SK-N-DZ (cell line): ENCODE measurements at regions not wholly inside any gene's neighbourhood (a gene's known extent, or its start where the extent isn't known, plus 50 kb on each side); places are given as distances from the start of the nearest gene placed in this dataset.
"Not testable (repeated sequence)": the region's sequence is repeated elsewhere in the genome, so short reads cannot be mapped to it uniquely, and the experiment has no call there.

Experiments used
- DNase-seq: peaks from one replicate; pipeline ENCODE4 v3.0.0-alpha.2; 2015; ENCODE audit warnings: low spot score

DNA sequence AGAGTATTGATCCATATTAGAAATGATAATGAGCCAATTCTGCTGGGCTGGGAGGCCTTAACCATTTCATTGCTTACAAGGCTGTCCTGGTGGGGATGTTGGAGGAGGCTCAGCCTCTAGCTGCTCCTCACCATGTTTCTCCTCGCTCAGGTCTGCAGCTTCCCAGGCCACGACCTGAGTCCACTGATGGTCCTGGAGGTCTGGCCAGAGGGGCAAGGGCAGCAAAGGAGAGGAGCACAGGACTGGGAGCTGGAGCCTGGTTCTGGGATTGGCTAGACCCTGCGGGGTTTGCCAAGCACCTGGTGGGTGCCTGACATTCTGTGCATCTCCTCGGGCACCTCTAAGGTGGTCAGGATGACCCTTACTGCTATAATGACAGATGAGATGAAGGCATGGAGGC lies 92.6 kb downstream of the KIF26A start:
- no peak for DNase-seq

DNA sequence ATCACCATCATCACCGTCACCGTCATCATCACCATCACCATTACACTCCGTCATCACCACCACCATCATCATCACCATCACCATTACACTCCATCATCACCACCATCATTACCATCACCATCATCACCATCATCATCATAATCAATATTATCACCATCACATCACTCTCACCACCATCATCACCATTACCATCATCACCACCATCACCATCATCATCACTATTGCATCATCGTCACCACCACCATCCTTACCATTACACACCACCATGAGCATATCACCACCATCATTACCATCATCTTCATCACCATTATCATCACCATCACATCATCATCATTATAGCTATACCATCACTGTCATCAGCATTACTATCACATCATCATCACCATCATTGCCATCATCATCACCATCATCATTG lies 93.7 kb downstream of the KIF26A start:
- DNase-seq = no peak

DNA sequence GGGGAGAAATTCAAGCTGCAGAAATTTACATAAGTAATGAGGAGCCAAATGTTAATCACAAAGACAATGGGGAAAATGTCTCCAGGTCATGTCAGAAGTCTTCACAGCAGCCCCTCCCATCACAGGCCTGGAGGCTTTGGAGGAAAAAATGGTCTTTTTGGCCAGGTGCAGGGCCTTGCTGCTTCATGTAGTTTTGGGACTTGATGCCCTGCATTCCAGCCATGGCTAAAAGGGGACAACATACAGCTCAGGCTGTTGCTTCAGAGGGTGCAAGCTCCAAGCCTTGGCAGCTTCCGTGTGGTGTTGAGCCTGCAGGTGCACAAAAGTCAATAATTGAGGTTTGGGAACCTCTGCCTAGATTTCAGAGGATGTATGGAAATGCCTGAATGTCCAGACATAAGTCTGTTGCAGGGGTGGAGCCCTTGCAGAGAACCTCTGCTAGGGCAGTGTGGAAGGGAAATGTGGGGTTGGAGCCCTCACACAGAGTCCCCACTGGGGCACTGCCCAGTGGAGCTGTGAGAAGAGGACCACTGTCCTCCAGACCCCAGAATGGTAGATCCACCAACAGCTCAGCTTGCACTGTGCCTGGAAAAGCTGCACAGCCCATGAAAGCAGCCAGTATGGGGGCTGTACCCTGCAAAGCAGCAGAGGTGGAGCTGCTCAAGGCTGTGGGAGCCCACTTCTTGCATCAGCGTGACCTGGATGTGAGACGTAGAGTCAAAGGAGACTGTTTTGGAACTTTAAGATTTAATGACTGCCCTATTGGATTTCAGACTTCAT lies 95.8 kb downstream of the KIF26A start:
- not testable (repeated sequence) for DNase-seq

DNA sequence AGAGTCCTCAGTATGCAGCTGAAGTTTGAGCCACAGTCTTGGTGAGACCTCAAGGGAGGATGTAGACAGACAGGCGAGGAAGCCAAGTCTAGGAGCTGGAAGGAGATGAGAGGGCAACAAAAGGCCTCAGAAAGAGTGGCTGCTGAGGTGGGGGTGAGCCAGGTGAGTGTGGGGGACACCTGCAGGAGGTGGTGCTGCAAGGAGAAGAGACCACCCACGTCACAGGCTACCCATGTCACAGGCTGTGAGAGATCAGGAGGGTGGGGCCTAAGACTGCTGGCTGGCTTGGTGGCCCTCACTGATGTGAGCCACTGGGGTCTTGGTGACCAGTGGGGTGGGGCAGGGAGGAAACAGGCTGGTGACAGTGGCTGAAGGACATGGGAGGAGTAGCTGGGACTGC lies 97.3 kb downstream of the KIF26A start:
- no peak for DNase-seq

DNA sequence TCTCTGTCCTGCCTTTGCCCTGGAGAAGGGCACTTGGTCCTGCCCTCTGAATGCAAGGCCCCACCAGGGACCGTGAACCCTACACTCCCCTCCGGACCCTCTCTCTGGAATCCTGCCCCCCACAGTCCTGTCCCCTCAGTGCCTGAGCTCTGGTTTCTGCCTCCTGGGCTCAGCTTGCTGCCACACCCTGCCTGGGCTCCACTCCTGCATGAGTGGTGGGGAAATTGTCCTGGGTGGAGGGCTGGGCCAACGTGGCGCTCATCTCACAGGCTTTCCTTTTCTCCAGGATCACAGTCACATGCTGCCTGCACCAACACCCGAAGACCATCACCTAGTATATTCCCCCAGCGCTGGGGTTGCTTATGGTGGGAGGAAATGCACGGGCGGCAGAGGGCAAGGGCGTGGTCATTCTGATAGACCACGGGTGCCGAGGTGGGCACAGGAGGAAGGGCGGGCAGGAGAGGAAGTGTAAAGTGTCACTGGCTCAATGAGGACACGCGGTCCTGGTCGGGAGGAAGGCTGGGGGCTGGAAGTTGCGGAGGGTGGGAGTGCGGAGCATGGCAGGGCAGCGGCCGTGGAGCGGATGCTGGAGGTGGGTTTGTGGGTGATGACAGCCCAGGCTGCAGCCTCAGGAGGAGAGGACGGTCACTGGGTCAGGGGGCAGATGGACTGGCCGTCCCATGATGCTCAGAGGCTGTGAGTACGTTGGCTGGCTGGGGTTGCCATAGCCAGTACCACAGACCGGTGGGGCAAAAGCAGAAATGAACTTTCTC lies 99.5 kb downstream of the KIF26A start:
- DNase-seq = no peak

DNA sequence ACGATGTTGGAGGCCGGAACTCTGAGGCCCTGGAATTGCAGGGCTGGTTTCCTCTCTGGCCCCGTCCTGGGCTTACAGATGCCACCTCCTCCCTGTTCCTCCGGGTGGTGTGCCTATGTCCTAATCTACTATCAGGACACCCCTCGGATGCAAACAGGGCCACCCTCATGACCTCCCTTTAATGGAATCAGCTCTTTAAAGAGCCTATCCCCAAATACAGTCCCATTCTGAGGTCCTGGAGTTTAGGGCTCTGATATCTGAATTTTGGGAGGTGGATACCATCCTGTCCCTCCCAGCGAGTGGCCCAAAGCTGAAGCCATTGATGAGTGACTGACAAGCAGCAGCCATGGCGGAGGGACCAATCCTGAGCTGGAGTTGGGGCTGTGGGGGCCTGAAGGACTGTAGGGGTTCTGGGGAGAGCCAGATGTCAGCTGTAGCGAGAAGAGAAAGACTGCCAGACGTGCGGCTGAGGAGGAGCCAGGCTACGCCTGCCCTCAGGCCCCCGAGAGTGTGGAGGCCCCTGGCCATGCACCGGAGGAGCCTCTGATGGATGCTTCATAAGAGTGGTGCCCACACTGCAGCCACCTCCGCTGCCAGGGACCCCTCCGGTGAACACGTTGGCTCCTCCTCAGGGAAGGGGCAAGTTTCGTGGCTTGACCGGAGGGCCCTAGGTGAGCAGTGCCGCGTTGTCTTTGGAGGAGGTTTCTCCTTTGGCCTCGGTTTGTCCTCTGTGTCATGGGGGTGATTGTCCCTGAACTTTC lies 100.2 kb downstream of the KIF26A start:
- no peak for DNase-seq

DNA sequence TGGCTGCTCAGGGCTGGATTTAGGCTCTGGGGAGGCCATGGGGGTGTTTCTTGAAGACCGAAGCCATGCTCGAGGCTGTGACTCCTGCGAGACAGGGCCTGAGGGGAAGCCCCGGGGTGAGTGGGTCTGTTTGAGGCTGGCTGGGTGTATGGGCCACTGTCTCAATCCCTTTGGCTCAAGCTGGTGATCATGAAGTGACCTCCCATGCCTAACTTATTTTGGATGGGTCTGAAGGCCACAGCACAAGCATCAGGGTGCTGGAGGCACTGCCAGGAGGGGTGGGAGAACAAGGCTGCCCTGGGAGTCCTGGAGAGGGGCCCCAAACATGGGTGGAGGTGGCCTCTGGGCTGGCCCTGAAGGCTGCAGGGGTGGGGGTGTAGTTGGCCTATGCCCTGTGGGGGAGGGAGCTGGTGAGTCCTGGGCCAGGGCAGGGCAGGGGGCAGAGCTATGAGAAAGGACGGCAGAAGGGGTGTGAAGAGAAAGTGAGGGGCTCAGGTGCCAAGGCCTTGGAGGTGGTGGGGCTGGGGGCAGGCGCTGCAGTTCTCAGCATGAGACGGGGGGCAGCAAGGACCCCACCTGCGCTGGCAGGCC lies 100.9 kb downstream of the KIF26A start:
- no peak for DNase-seq

DNA sequence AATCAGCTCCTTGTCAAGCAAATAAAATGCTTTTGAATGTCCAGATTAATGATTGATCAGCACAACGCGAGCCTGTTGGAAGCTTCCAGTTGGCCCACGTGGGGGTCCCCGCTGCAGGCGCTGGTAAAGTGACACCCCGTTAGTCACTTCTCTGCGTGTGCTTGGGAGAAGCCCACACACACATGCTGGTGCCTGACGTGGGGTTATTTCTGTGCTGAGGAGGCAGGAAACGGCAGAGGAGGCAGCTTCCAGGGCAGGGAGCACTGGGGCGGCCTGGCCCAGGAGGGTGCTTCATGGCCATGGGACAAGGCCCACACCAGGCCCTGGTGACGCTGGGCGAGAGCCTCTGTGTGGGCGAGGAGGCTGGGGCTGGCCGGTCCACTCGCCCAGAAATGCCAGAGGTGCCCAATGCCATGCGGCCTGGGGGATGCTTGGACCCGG lies 101.5 kb downstream of the KIF26A start:
- DNase-seq = no peak

DNA sequence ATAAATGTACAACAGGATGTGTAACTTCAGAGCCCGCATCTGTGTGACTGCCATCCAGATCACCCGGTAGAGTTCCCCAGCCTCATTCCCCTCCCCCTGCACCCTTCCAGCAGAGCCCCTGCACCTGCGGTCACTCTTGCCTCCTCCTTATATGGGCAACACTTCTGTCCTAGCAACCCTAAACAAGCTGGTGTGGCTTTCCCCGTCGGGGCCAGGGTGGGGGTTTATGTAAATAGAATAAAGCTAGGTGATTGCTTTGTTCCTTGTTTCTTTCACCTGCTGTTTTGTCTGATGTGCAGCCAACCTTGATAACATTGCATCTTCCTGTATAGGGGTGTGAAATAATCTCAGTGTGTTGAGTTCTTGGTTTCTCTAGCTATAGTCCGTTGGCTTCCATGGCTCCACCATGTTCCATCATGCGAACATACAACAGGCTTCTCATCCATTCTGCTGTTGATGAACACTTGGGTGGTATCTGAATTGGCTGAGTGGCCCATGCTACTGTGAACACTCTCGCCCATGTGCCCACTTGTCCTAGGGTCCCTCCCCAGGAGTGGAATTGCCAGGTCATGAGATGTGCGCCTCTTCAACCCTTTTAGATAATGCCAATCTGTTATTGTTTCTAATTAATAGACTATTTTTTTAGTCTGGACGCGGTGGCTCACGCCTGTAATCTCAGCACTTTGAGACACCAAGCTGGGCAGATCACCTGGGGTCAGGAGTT lies 102.2 kb downstream of the KIF26A start:
- no peak for DNase-seq

DNA sequence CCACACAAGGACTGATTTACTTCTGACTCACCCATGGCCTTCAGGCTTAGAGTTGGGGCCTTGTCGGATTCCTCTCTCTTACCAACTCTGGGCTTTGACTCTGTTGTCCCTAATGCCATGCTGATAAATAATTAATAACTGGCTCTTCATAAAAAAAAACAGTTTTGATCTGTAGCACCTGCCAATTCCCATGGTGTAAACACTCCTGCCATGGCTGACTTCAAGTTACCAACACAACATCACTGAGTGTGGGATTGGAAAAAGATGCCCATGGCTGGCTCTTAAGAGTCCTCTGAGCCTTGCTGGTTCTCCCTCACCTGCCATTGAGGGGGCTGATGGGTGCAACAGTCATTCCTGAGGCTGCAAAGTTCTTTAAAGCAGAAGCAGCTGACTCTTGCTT lies 104.8 kb downstream of the KIF26A start:
- DNase-seq = no peak

DNA sequence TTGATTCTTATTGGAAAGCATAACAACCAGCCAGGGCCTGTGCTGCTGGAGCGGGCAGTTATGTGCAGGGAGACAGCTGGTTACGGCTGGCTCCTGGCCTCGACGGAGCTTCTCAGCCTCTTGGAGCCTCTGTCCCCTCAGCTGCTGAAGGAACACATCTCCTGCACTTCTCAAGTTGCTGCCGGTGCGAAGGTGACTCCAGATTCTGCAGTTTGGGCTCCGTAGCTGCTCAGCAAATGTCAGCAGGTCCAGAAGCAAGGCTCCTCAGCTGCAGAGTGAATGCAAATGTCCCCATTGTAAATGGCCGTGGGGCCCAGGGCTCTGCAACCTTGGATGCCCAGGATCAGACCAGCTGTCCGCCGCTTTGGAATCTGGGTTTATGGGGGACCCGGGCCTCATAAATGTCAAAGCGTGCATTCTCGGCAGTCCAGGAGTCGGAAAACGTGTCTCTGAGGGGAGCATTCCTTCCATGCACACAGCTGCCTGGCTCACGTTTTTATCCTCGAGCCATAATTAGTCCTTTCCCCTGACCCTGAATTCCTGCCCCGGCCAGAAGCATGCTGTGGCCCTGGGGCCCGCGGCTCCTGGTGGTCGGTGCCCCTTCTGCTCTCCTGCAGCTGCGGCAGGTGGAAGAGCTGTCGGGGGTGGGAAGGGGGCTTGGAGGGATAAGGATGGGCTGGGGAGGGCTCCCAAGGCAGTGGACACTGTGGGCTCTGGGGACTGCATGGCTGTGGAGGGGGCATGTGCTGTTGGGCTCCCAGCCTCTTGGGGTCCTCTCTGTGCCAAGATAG lies 106.0 kb downstream of the KIF26A start:
- no peak for DNase-seq

DNA sequence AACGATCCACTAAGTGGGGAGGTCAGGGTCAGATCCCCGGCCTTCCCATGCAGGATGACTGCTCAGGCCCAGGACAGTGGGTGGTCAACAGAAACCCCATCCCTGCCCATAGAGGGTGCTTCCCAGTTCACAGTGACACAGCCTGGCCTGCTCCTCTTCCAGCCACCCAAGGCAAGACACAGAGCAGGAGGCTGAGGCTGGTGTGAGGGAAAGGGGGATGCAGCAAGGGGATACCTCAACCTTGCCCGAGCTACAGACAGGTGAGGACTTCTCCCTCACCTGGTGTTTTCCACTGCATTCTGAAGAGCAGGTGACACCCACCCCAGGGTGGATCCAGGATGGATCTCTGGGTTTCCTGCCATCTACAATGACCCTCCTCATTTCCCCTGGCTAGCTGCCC lies 106.7 kb downstream of the KIF26A start:
- no peak for DNase-seq

DNA sequence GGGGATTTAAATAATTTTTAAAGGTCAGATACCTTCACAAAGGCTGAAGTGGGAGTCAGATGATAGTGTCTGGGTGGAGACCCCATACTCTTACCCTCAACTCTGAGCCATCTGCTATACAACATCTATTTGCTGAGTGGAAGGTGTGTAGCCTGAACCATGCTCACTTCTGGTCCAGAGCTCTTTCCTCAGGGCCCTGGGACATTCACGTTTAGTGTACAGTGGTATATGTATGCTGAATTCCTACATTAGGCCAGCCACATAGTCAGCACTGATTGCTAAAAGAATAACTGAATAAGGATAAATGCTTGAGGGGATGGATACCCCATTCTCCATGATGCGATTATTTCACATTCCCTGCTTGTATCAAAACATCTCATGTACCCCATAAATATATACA lies 107.3 kb downstream of the KIF26A start:
- DNase-seq = no peak

DNA sequence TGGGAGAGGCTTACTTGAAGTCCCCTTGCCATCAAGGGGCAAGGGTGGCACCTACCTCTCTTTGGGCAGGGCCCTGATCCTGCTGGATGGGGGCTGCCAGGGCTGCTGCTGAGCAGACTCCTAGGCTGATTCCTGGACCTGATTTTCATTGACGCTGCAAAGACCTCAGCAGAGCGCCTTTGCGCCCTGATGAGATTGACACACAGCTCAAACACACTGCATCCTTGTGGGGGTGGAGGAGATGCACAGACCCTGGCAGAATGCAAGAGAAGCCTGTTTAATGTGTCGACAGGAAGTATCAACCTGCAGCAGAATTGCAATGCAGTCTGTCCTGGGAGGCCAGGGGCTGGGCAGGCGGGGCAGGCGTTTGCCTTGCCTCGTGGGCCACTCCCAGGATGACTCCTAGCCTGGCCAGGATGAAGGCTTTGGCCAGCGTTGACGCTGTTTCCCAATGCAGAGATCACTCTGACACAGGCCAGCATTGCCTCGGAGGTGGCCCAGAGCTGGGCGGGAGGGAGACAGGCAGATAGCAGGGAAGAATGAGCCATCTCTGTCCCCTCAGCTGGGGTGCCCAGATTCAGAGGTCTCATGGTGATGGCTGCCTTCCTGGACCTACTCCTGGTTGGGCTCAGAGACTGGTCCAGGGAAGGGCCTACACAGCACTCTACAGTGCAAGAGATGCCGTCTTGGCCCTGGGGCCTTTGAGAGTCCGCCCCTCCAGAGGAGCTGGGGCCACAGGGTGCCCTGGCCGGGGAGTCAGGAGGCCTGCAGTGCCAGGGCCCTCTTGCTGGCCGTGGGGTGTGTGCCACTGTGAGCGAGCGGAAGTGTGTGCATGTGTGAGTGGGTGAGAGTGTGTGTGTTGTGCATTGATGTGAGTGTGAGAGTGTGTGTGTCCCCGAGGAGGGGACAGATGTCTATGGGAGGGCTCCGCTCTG lies 108.3 kb downstream of the KIF26A start:
- no peak for DNase-seq

DNA sequence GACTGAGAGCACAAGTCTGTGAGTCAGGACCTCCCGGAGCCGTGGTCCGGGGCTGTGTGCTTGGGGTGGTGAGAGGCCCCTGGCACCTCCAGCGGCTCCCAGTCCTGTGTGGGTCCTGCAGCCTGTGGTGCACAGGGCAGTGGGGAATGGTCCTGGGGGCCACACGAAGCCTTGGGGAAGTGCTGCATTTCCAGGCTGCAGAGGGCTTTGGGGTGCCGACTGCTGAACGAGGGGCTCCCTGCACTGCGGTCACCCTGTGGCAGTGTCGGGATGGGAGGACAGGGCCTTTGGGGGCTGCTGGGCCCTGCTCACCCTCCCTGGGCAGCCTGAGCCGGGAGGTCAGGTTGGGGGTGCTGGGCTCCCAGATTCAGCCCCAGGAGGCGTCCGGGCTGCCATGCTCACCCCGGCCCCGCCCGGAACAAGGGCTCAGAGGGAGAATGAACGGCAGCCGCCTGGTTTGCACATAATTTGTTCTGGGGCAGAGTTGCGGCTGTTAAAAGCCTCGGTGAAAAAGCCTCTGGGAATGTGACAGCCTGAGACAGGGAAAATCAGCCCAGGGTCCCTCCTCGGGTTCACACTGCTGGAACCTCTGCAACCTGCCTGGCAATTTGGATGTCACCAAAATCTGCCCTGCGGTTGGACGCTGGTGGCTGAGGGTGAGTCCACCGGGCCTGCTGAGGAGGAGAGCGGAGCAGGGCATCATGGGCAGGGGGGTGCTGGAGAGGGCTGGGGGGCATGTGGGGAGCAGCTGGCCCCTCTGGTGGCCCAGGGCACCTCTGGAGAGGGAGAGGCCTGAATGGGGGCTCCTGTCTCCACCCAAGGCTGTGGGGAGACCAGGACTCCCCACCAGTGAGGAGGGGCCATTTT lies 109.2 kb downstream of the KIF26A start:
- no peak for DNase-seq

DNA sequence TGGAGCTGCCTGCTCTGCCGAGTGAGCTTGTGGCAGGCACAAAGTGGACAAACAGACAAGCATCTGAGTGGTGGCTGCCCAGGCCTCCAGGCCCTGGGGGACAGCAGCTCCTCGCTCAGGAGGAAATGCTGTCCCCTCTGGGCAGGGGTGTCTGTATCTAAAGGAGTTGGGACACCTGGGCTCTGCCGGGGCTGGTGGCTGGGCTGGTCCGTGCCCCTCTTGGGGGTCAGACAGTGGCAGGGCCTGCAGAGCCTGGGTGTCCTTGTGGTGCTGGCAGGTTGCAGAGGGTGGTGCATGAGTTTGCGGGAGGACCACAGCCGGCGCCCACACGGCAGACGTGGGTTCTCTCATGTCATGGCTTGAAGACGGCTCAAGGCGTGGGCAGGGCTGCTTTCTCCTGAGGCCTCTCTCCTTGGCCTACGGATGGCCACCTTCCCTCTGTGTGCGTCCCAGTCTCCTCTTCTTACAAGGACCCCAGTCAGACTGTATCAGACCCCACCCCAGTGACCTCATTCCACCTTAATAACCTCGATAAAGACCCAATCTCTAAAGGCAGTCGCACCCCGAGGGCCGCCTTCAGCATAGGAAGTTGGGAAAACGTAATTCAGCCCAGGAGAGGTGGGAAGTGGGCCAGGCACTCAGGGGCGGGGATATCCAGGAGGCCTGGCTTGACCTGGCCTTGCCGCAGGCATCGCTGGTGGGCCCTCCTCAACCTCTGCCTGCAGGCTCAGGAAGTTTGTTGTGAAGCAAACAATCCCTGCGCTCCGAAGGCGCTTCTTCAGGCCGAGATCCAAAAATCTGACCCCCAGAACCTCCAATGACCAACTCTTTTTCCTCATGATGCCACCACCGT lies 110.0 kb downstream of the KIF26A start:
- no peak for DNase-seq

DNA sequence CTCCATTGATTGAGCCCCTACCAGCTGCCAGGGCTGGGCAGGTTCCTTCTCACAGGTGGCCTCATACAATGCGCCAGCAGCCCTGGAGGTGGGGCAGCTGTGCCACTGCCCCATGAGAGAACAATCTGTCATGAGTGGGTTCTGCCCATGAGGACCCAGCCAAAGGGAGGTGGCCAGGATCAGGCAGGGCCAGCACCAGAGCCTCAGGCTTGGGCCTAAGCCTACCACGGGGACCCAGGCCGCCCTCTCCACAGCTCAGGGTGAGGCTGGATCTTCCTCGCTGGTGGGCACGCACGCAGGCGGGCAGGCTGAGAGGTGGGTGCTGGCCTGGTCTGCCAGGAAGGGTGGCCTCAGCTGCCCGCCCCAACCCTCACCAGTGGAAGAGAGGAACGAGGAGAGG lies 110.7 kb downstream of the KIF26A start:
- DNase-seq = no peak
